GM23338 (cell line): ENCODE measurements at regions not wholly inside any gene's neighbourhood (a gene's known extent, or its start where the extent isn't known, plus 50 kb on each side); places are given as distances from the start of the nearest gene placed in this dataset.

ENCODE experiments used
- ATAC-seq: fragments of 200-7000 bp; cut with Tn5 transposase; 3 replicates; pipeline ENCODE4 v1.9.1; 2020
- DNase-seq: peaks from one replicate; pipeline ENCODE4 v3.0.0-alpha.2; 2015; ENCODE audit warnings: low spot score
- H2AFZ ChIP-seq: fragments of 200-600 bp; sonication (generic); 2 replicates; pipeline ENCODE4 v1.8.0; 2016; ENCODE audit warnings: antibody characterized with exemption, mild to moderate bottlenecking, moderate library complexity
- H3F3A ChIP-seq: fragments of 200-600 bp; sonication (generic); replicated peaks from 2 replicates; pipeline ENCODE4 v1.8.0; 2017; ENCODE audit warnings: antibody characterized with exemption, mixed run types, low read depth
- H3K27ac ChIP-seq: fragments of 200-600 bp; sonication (generic); 2 replicates; pipeline ENCODE4 v1.6.1; 2016; ENCODE audit warnings: low read depth
- H3K27me3 ChIP-seq: fragments of 200-600 bp; sonication (generic); 2 replicates; pipeline ENCODE4 v1.8.0; 2016; ENCODE audit warnings: mild to moderate bottlenecking, mixed run types, moderate library complexity; ENCODE audit not compliant: insufficient read depth
- H3K36me3 ChIP-seq: fragments of 200-600 bp; sonication (generic); 2 replicates; pipeline ENCODE4 v1.8.0; 2016; ENCODE audit warnings: mild to moderate bottlenecking; ENCODE audit not compliant: insufficient read depth
- H3K4me1 ChIP-seq: fragments of 200-600 bp; sonication (generic); 2 replicates; pipeline ENCODE4 v1.8.0; 2016; ENCODE audit warnings: mild to moderate bottlenecking, moderate library complexity; ENCODE audit not compliant: insufficient read depth
- H3K4me2 ChIP-seq: fragments of 200-600 bp; sonication (generic); 2 replicates; pipeline ENCODE4 v1.7.1; 2017; ENCODE audit warnings: mixed run types
- H3K4me3 ChIP-seq: fragments of 200-600 bp; sonication (generic); 2 replicates; pipeline ENCODE4 v1.6.1; 2016; ENCODE audit warnings: mixed run types
- H3K79me2 ChIP-seq: fragments of 200-600 bp; sonication (generic); replicated peaks from 2 replicates; pipeline ENCODE4 v1.8.0; 2017; ENCODE audit warnings: mild to moderate bottlenecking; ENCODE audit not compliant: insufficient read depth
- H3K9me2 ChIP-seq: fragments of 200-600 bp; sonication (generic); 2 replicates; pipeline ENCODE4 v1.8.0; 2017; ENCODE audit not compliant: insufficient read depth
- H4K20me1 ChIP-seq: fragments of 200-600 bp; sonication (generic); replicated peaks from 2 replicates; pipeline ENCODE4 v1.8.0; 2017; ENCODE audit warnings: mild to moderate bottlenecking; ENCODE audit not compliant: insufficient read depth
- H3K27ac Mint-ChIP-seq: 2 replicates; pipeline ENCODE4 v1.8.0; 2020; ENCODE audit warnings: inconsistent platforms, mild to moderate bottlenecking, moderate library complexity, mixed read lengths
- H3K27me3 Mint-ChIP-seq: 3 replicates; pipeline ENCODE4 v1.8.0; 2022; ENCODE audit warnings: low read depth, mild to moderate bottlenecking, moderate library complexity, mixed read lengths, inconsistent platforms; ENCODE audit not compliant: insufficient read depth, poor library complexity
- H3K36me3 Mint-ChIP-seq: 3 replicates; pipeline ENCODE4 v1.8.0; 2021; ENCODE audit warnings: low read depth, mild to moderate bottlenecking, inconsistent platforms, moderate library complexity, mixed read lengths
- H3K4me1 Mint-ChIP-seq: 3 replicates; pipeline ENCODE4 v1.8.0; 2020; ENCODE audit warnings: mild to moderate bottlenecking, inconsistent platforms, mixed read lengths
- H3K4me3 Mint-ChIP-seq: 3 replicates; pipeline ENCODE4 v1.8.0; 2021; ENCODE audit warnings: moderate library complexity, mild to moderate bottlenecking, inconsistent platforms, mixed read lengths
- H3K9me3 Mint-ChIP-seq: 3 replicates; pipeline ENCODE4 v1.8.0; 2020; ENCODE audit warnings: moderate library complexity, mild to moderate bottlenecking, inconsistent platforms, mixed read lengths
- CREB1 ChIP-seq: fragments of 250-450 bp; sonication (Bioruptor Pico); IDR thresholded peaks from 2 replicates; pipeline ENCODE4 v1.5.0; 2020; ENCODE audit warnings: low read depth, mild to moderate bottlenecking, moderate library complexity
- ETS1 ChIP-seq: IDR thresholded peaks from 2 replicates; pipeline ENCODE4 v1.6.1; 2016; ENCODE audit warnings: antibody characterized with exemption
- EZH2 ChIP-seq: fragments of 200-600 bp; sonication (generic); IDR thresholded peaks from one replicate; pipeline ENCODE4 v1.8.0; 2017; ENCODE audit warnings: antibody characterized with exemption, mild to moderate bottlenecking, low read depth; ENCODE audit not compliant: unreplicated experiment
- EZH2phosphoT487 ChIP-seq: fragments of 200-600 bp; sonication (generic); IDR thresholded peaks from one replicate; pipeline ENCODE4 v1.8.1; 2018; ENCODE audit warnings: antibody characterized with exemption; ENCODE audit not compliant: unreplicated experiment
- JUNB ChIP-seq: IDR thresholded peaks from one replicate; pipeline ENCODE4 v1.6.1; 2016; ENCODE audit warnings: antibody characterized with exemption; ENCODE audit not compliant: unreplicated experiment
- POLR2AphosphoS5 ChIP-seq: IDR thresholded peaks from 2 replicates; pipeline ENCODE4 v1.6.1; 2016; ENCODE audit warnings: antibody characterized with exemption, low read depth
- ZNF114 ChIP-seq: fragments of 250-450 bp; sonication (Bioruptor Pico); IDR thresholded peaks from 2 replicates; pipeline ENCODE4 v1.5.0; 2020; ENCODE audit warnings: mild to moderate bottlenecking, moderate library complexity
- ZNF331 ChIP-seq: fragments of 250-450 bp; sonication (Bioruptor Pico); IDR thresholded peaks from 2 replicates; pipeline ENCODE4 v1.5.0; 2020; ENCODE audit warnings: low read depth, mild to moderate bottlenecking, moderate library complexity
- ZNF462 ChIP-seq: fragments of 250-450 bp; sonication (Bioruptor Pico); IDR thresholded peaks from 2 replicates; pipeline ENCODE4 v1.5.0; 2020; ENCODE audit warnings: mild to moderate bottlenecking, moderate library complexity
- TF ChIP-seq, protein P1 (sequence below), 2 experiments: fragments of 200-600 bp in 1 of 2; sonication (generic) in 1 of 2; conservative IDR thresholded peaks; 2 replicates each; pipeline versions ENCODE4 v1.5.1 to v1.6.1; 2016 to 2017; ENCODE audit warnings: antibody characterized with exemption in 2 of 2, low read depth in 2 of 2, mild to moderate bottlenecking in 2 of 2, moderate library complexity in 1 of 2
- TF ChIP-seq, protein P2 (sequence below): IDR thresholded peaks from one replicate; pipeline ENCODE4 v1.6.1; 2018; ENCODE audit warnings: antibody characterized with exemption; ENCODE audit not compliant: unreplicated experiment

GRCh38 chr11:21894492-21894891, 298.4 kb upstream of the ANO5 start (continued):
- TF ChIP-seq, protein P1, sequence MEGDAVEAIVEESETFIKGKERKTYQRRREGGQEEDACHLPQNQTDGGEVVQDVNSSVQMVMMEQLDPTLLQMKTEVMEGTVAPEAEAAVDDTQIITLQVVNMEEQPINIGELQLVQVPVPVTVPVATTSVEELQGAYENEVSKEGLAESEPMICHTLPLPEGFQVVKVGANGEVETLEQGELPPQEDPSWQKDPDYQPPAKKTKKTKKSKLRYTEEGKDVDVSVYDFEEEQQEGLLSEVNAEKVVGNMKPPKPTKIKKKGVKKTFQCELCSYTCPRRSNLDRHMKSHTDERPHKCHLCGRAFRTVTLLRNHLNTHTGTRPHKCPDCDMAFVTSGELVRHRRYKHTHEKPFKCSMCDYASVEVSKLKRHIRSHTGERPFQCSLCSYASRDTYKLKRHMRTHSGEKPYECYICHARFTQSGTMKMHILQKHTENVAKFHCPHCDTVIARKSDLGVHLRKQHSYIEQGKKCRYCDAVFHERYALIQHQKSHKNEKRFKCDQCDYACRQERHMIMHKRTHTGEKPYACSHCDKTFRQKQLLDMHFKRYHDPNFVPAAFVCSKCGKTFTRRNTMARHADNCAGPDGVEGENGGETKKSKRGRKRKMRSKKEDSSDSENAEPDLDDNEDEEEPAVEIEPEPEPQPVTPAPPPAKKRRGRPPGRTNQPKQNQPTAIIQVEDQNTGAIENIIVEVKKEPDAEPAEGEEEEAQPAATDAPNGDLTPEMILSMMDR (conservative IDR thresholded peaks at IDR 0.05; ENCODE audit: low read depth in 2 of 2): no peak
- TF ChIP-seq JUNB: no peak
- TF ChIP-seq ETS1: no peak
- no peak for TF ChIP-seq CREB1 (CRISPR knock-in tag)

GRCh38 chr11:21895686-21896085, 297.2 kb upstream of the ANO5 start:
- no peaks in the 10 kb centered on the region for H4K20me1 ChIP-seq
- no peaks in the 10 kb centered on the region for H3K4me1 ChIP-seq
- no peaks in the 10 kb centered on the region for H3K4me1 Mint-ChIP-seq
- H3K27me3 Mint-ChIP-seq: no peaks in the 10 kb centered on the region
- no peak overlapping the region for H3K27ac Mint-ChIP-seq
- no peak overlapping the region for H3K4me3 Mint-ChIP-seq
- no peak overlapping the region for H3K4me2 ChIP-seq
- no peak overlapping the region for H3K27ac ChIP-seq
- ATAC-seq: no peak
- no peak overlapping the region for H3K4me3 ChIP-seq
- H2AFZ ChIP-seq: no peak overlapping the region
- H3K79me2 ChIP-seq: no peaks in the 10 kb centered on the region
- no peaks in the 10 kb centered on the region; the same call in 2 of the 3 replicates for H3K9me3 Mint-ChIP-seq
- DNase-seq: no peak
- H3K36me3 Mint-ChIP-seq: no peaks in the 10 kb centered on the region
- no peaks in the 10 kb centered on the region for H3F3A ChIP-seq
- no peaks in the 10 kb centered on the region for H3K27me3 ChIP-seq
- no peaks in the 10 kb centered on the region for H3K9me2 ChIP-seq
- no peaks in the 10 kb centered on the region for H3K36me3 ChIP-seq
- TF ChIP-seq EZH2phosphoT487: no peak
- TF ChIP-seq, protein P2, sequence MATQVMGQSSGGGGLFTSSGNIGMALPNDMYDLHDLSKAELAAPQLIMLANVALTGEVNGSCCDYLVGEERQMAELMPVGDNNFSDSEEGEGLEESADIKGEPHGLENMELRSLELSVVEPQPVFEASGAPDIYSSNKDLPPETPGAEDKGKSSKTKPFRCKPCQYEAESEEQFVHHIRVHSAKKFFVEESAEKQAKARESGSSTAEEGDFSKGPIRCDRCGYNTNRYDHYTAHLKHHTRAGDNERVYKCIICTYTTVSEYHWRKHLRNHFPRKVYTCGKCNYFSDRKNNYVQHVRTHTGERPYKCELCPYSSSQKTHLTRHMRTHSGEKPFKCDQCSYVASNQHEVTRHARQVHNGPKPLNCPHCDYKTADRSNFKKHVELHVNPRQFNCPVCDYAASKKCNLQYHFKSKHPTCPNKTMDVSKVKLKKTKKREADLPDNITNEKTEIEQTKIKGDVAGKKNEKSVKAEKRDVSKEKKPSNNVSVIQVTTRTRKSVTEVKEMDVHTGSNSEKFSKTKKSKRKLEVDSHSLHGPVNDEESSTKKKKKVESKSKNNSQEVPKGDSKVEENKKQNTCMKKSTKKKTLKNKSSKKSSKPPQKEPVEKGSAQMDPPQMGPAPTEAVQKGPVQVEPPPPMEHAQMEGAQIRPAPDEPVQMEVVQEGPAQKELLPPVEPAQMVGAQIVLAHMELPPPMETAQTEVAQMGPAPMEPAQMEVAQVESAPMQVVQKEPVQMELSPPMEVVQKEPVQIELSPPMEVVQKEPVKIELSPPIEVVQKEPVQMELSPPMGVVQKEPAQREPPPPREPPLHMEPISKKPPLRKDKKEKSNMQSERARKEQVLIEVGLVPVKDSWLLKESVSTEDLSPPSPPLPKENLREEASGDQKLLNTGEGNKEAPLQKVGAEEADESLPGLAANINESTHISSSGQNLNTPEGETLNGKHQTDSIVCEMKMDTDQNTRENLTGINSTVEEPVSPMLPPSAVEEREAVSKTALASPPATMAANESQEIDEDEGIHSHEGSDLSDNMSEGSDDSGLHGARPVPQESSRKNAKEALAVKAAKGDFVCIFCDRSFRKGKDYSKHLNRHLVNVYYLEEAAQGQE: no peak
- no peak for TF ChIP-seq EZH2
- no peak for TF ChIP-seq CREB1 (CRISPR knock-in tag)
- TF ChIP-seq ZNF331 (CRISPR knock-in tag): no peak
- no peak for TF ChIP-seq ZNF114 (CRISPR knock-in tag)
- TF ChIP-seq POLR2AphosphoS5: no peak
- TF ChIP-seq ZNF462 (CRISPR knock-in tag): no peak
- no peak for TF ChIP-seq JUNB
